Neutrophil (primary cell): ENCODE measurements at regions not wholly inside any gene's neighbourhood (a gene's known extent, or its start where the extent isn't known, plus 50 kb on each side); places are given as distances from the start of the nearest gene placed in this dataset.

Experiments used
- H3K27ac ChIP-seq: fragments of 200-600 bp; sonication (generic); 2 replicates; pipeline ENCODE4 v1.5.1; 2016; ENCODE audit warnings: mild to moderate bottlenecking, moderate library complexity
- H3K27me3 ChIP-seq: fragments of 200-600 bp; sonication (generic); 2 replicates; pipeline ENCODE4 v1.6.0; 2016; ENCODE audit warnings: mild to moderate bottlenecking
- H3K36me3 ChIP-seq: fragments of 200-600 bp; sonication (generic); 2 replicates; pipeline ENCODE4 v1.5.1; 2017
- H3K4me1 ChIP-seq, 2 experiments: fragments of 200-600 bp in 1 of 2; sonication (generic) in 1 of 2; 1 replicate in 1 of 2; 2 replicates in 1 of 2; pipeline versions ENCODE4 v1.5.1 to v1.6.1; 2013 to 2016; ENCODE audit warnings: low read depth in 1 of 2, low read length in 1 of 2, mild to moderate bottlenecking in 1 of 2, moderate library complexity in 1 of 2; ENCODE audit not compliant: control insufficient read depth in 1 of 2, insufficient read depth in 1 of 2
- H3K4me3 ChIP-seq, 2 experiments: fragments of 200-600 bp in 1 of 2; sonication (generic) in 1 of 2; 1 replicate in 1 of 2; 2 replicates in 1 of 2; pipeline ENCODE4 v1.5.1; 2013 to 2016; ENCODE audit warnings: low read depth in 1 of 2, low read length in 1 of 2, mild to moderate bottlenecking in 1 of 2, moderate library complexity in 1 of 2
- H3K9me3 ChIP-seq: fragments of 200-600 bp; sonication (generic); 2 replicates; pipeline ENCODE4 v1.5.1; 2016
- CTCF ChIP-seq: fragments of 200-600 bp; sonication (generic); IDR thresholded peaks from 2 replicates; pipeline ENCODE4 v1.5.1; 2016; ENCODE audit warnings: antibody characterized with exemption

GRCh38 chr7:130899071-130899560 lies 165.1 kb upstream of the KLF14 start:
- H3K36me3 ChIP-seq, result peaks cover 79% of the 10 kb centered on the region
- no peaks in the 10 kb centered on the region for H3K9me3 ChIP-seq
- no peak for TF ChIP-seq CTCF
- no peaks in the 10 kb centered on the region for H3K27me3 ChIP-seq
- H3K27ac ChIP-seq, result no peak overlapping the region
- H3K4me3 ChIP-seq, result no peak overlapping the region
- H3K4me1 ChIP-seq, result peaks cover 22 to 30% of the 10 kb centered on the region in 2 experiments

- no peak overlapping the region for H3K4me3 ChIP-seq
- peak overlapping the region; percentile 35 for H3K27ac ChIP-seq
- no peaks in the 10 kb centered on the region for H3K9me3 ChIP-seq
- peaks cover 22 to 30% of the 10 kb centered on the region in 2 experiments for H3K4me1 ChIP-seq
- H3K27me3 ChIP-seq, result no peaks in the 10 kb centered on the region
- H3K36me3 ChIP-seq, result peaks cover 81% of the 10 kb centered on the region
- TF ChIP-seq CTCF, result no peak
These were observed 165.8 kb upstream of the KLF14 start for GRCh38 chr7:130899638-130900401.

- H3K27me3 ChIP-seq, result no peaks in the 10 kb centered on the region
- H3K9me3 ChIP-seq, result no peaks in the 10 kb centered on the region
- peaks cover 78% of the 10 kb centered on the region for H3K36me3 ChIP-seq
- H3K27ac ChIP-seq, result peak overlapping the region; percentile 12
- no peak overlapping the region for H3K4me3 ChIP-seq
- no peak for TF ChIP-seq CTCF
- H3K4me1 ChIP-seq, result peaks cover 22 to 30% of the 10 kb centered on the region in 2 experiments
These were observed 166.6 kb upstream of the KLF14 start for GRCh38 chr7:130900471-130901076.

GRCh38 chr7:130901209-130901783 lies 167.3 kb upstream of the KLF14 start:
- Histone ChIP-seq H3K36me3 (peaks cover 76% of the 10 kb centered on the region), H3K4me3 (no peak overlapping the region), H3K9me3 (no peaks in the 10 kb centered on the region), H3K27me3 (no peaks in the 10 kb centered on the region), H3K27ac (no peak overlapping the region), H3K4me1 (peaks cover 18 to 25% of the 10 kb centered on the region in 2 experiments)
- TF ChIP-seq CTCF, result no peak

GRCh38 chr7:130902755-130903357 lies 168.8 kb upstream of the KLF14 start:
- H3K27ac ChIP-seq, result no peak overlapping the region
- H3K4me1 ChIP-seq, result peaks cover 9 to 16% of the 10 kb centered on the region in 2 experiments
- H3K36me3 ChIP-seq, result peaks cover 65% of the 10 kb centered on the region
- no peaks in the 10 kb centered on the region for H3K9me3 ChIP-seq
- TF ChIP-seq CTCF, result no peak
- H3K4me3 ChIP-seq, result no peak overlapping the region
- H3K27me3 ChIP-seq, result no peaks in the 10 kb centered on the region
